ENCODE measurements at regions not wholly inside any gene's neighbourhood (a gene's known extent, or its start where the extent isn't known, plus 50 kb on each side); places are given as distances from the start of the nearest gene placed in this dataset.

- Histone ChIP-seq H3K27me3 (ENCODE audit: control insufficient read depth in 4 of 4, insufficient read depth in 4 of 4, low read length in 3 of 4) (no peaks in the 10 kb centered on the region), H3K9me3 (ENCODE audit: control insufficient read depth in 4 of 4, low read length in 3 of 4) (no peaks in the 10 kb centered on the region), H3K4me1 (ENCODE audit: control insufficient read depth in 4 of 4, insufficient read depth in 4 of 4, low read length in 3 of 4) (no peaks in the 10 kb centered on the region), H3K4me3 (ENCODE audit: low read depth in 1 of 3, low read length in 3 of 3) (no peak overlapping the region), H3K9ac (ENCODE audit: low read depth in 1 of 2, low read length in 2 of 2) (no peak overlapping the region), H3K27ac (ENCODE audit: low read depth in 1 of 2, low read length in 2 of 2) (no peak overlapping the region), H3K36me3 (ENCODE audit: control insufficient read depth in 4 of 4, insufficient read depth in 3 of 4, low read depth in 1 of 4, low read length in 3 of 4) (no peaks in the 10 kb centered on the region)
- DNase-seq (ENCODE audit: low spot score): no peak
- TF ChIP-seq MAX (IDR thresholded peaks at IDR 0.05) (no peak), RXRA (IDR thresholded peaks at IDR 0.05) (no peak), SP1 (IDR thresholded peaks at IDR 0.05) (no peak), GABPA (IDR thresholded peaks at IDR 0.05 in 1 of 2, conservative IDR thresholded peaks at IDR 0.05 in 1 of 2) (no peak), ZBTB33 (IDR thresholded peaks at IDR 0.05) (no peak), EGR1 (IDR thresholded peaks at IDR 0.05; ENCODE audit: low read depth in 2 of 2) (no peak), ATF3 (IDR thresholded peaks at IDR 0.05) (no peak), JUND (IDR thresholded peaks at IDR 0.05) (no peak), CTCF (IDR thresholded peaks at IDR 0.05; ENCODE audit: low read depth, low read length, missing input control) (no peak), FOXA1 (IDR thresholded peaks at IDR 0.05) (no peak), HNF4G (IDR thresholded peaks at IDR 0.05) (no peak), YY1 (IDR thresholded peaks at IDR 0.05) (no peak), FOXA2 (IDR thresholded peaks at IDR 0.05) (no peak), HNF4A (conservative IDR thresholded peaks at IDR 0.05) (no peak), RAD21 (IDR thresholded peaks at IDR 0.05) (no peak), REST (IDR thresholded peaks at IDR 0.05) (no peak)
- WGBS: 85% methylated on average over 2 of the region's 2 CpGs
Observed at GRCh38 chr4:133372699-133373098, 223.6 kb downstream of the PCDH10 start.

GRCh38 chr4:133355633-133356032, 206.5 kb downstream of the PCDH10 start:
- H3K9me3 ChIP-seq (ENCODE audit: control insufficient read depth in 4 of 4, low read length in 3 of 4): no peaks in the 10 kb centered on the region
- H3K36me3 ChIP-seq (ENCODE audit: control insufficient read depth in 4 of 4, insufficient read depth in 3 of 4, low read depth in 1 of 4, low read length in 3 of 4): no peaks in the 10 kb centered on the region
- DNase-seq (ENCODE audit: low spot score): no peak
- H3K4me3 ChIP-seq (ENCODE audit: low read depth in 1 of 3, low read length in 3 of 3): no peak overlapping the region
- no peak overlapping the region for H3K27ac ChIP-seq (ENCODE audit: low read depth in 1 of 2, low read length in 2 of 2)
- 61% methylated on average over 3 of the region's 3 CpGs for WGBS
- H3K27me3 ChIP-seq (ENCODE audit: control insufficient read depth in 4 of 4, insufficient read depth in 4 of 4, low read length in 3 of 4): no peaks in the 10 kb centered on the region
- no peak overlapping the region for H3K9ac ChIP-seq (ENCODE audit: low read depth in 1 of 2, low read length in 2 of 2)
- no peak for TF ChIP-seq CTCF (IDR thresholded peaks at IDR 0.05; ENCODE audit: low read depth, low read length, missing input control)
- TF ChIP-seq GABPA (IDR thresholded peaks at IDR 0.05 in 1 of 2, conservative IDR thresholded peaks at IDR 0.05 in 1 of 2): no peak
- H3K4me1 ChIP-seq (ENCODE audit: control insufficient read depth in 4 of 4, insufficient read depth in 4 of 4, low read length in 3 of 4): no peaks in the 10 kb centered on the region
